ENCODE measurements at regions not wholly inside any gene's neighbourhood (a gene's known extent, or its start where the extent isn't known, plus 50 kb on each side); places are given as distances from the start of the nearest gene placed in this dataset.

- TF ChIP-seq CTCF (conservative IDR thresholded peaks at IDR 0.05) (no peak), EZH2 (IDR thresholded peaks at IDR 0.05; ENCODE audit: low read depth) (no peak)
Observed at GRCh38 chr17:51381262-51381661, 120.9 kb downstream of the UTP18 start.
